ENCODE measurements at regions not wholly inside any gene's neighbourhood (a gene's known extent, or its start where the extent isn't known, plus 50 kb on each side); places are given as distances from the start of the nearest gene placed in this dataset.
"Not testable (repeated sequence)": the region's sequence is repeated elsewhere in the genome, so short reads cannot be mapped to it uniquely, and the experiment has no call there.

DNA sequence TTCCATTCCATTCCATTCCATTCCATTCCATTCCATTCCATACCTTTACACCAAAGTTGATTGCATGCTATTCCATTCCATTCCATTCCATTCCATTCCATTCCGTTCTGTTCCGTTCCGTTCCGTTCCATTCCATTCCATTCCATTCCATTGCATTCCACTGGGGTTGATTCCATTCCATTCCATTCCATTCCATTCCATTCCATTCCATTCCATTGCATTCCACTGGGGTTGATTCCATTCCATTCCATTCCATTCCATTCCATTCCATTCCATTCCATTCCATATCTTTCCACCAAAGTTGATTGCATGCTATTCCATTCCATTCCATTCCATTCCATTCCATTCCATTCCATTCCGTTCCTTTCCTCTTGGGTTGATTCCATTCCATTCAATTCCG, 151.9 kb downstream of the CWH43 start:
- DNase-seq (ENCODE audit: low spot score); H3K4me2 ChIP-seq (ENCODE audit: low read depth, low read length); H2AFZ ChIP-seq (ENCODE audit: low read length); CTCF ChIA-PET (ENCODE audit: low intra/inter-chr PET ratio, low total read pairs); H4K20me1 ChIP-seq (ENCODE audit: insufficient read depth, low read length); H3K27me3 ChIP-seq (ENCODE audit: control insufficient read depth in 1 of 2, insufficient read depth in 2 of 2, low read length in 2 of 2); H3K4me3 ChIP-seq (replicated peaks in 1 of 3; ENCODE audit: insufficient read depth in 1 of 3, low read depth in 2 of 3, low read length in 3 of 3); intact Hi-C loops (cut with micrococcal nuclease; ENCODE audit: unreplicated experiment); ATAC-seq; BruUV-seq (replicated peaks); POLR2A ChIA-PET; H3K36me3 ChIP-seq (replicated peaks in 1 of 2; ENCODE audit: control insufficient read depth in 1 of 2, insufficient read depth in 2 of 2, low read length in 2 of 2); H3K9ac ChIP-seq (ENCODE audit: insufficient read depth, low read depth, low read length); H3K79me2 ChIP-seq (ENCODE audit: insufficient read depth, low read length); H3K27ac ChIP-seq (ENCODE audit: extremely low read length, insufficient read depth, low read length); H3K4me1 ChIP-seq (ENCODE audit: insufficient read depth, low read length); FAIRE-seq; in situ Hi-C loops (cut with HindIII; ENCODE audit: extremely low pct_ligation_motif_present, low pct_unique_long_range_greater_than_20kb): not testable (repeated sequence)
- H3K9me3 ChIP-seq (ENCODE audit: low read length), result peaks cover 13% of the 10 kb centered on the region
- 23% methylated on average over 6 of the region's 6 CpGs for WGBS (ENCODE audit: low lambda C conversion rate)

DNA sequence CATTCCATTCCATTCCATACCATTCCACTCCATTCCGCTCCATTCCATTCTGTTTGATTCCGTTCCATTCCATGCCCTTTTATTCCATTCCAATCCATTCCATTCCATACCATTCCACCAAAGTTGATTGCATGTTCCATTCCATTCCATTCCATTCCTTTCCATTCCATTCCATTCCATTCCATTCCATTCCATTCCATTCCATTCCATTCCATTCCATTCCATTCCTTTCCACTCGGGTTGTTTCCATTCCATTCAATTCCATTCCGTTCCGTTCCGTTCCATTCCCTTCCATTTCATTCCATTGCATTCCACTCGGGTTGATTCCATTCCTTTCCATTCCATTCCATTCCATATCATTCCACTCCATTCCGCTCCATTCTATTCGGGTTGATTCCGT, 152.7 kb downstream of the CWH43 start:
- H2AFZ ChIP-seq (ENCODE audit: low read length); BruUV-seq (replicated peaks); POLR2A ChIA-PET; H3K4me2 ChIP-seq (ENCODE audit: low read depth, low read length); H3K4me3 ChIP-seq (replicated peaks in 1 of 3; ENCODE audit: insufficient read depth in 1 of 3, low read depth in 2 of 3, low read length in 3 of 3); intact Hi-C loops (cut with micrococcal nuclease; ENCODE audit: unreplicated experiment); H3K36me3 ChIP-seq (replicated peaks in 1 of 2; ENCODE audit: control insufficient read depth in 1 of 2, insufficient read depth in 2 of 2, low read length in 2 of 2); H4K20me1 ChIP-seq (ENCODE audit: insufficient read depth, low read length); DNase-seq (ENCODE audit: low spot score); H3K79me2 ChIP-seq (ENCODE audit: insufficient read depth, low read length); FAIRE-seq; H3K4me1 ChIP-seq (ENCODE audit: insufficient read depth, low read length); in situ Hi-C loops (cut with HindIII; ENCODE audit: extremely low pct_ligation_motif_present, low pct_unique_long_range_greater_than_20kb); ATAC-seq; H3K27me3 ChIP-seq (ENCODE audit: control insufficient read depth in 1 of 2, insufficient read depth in 2 of 2, low read length in 2 of 2); H3K9ac ChIP-seq (ENCODE audit: insufficient read depth, low read depth, low read length); CTCF ChIA-PET (ENCODE audit: low intra/inter-chr PET ratio, low total read pairs); H3K27ac ChIP-seq (ENCODE audit: extremely low read length, insufficient read depth, low read length): not testable (repeated sequence)
- peaks cover 19% of the 10 kb centered on the region for H3K9me3 ChIP-seq (ENCODE audit: low read length)
- 9% methylated on average over 8 of the region's 10 CpGs for WGBS (ENCODE audit: low lambda C conversion rate)

DNA sequence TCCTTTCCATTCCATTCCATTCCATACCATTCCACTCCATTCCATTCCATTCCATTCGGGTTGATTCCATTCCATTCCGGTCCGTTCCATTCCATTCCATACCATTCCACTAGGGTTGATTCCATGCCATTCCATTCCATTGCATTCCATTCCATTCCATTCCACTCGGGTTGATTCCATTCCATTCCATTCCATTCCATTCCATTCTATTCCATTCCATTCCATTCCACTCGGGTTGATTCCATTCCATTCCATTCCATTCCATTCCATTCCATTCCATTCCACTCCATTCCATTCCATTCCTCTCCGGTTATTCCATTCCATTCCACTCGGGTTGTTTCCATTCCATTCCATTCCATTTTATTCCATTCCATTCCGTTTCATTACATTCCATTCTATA, 153.4 kb downstream of the CWH43 start:
- H3K4me2 ChIP-seq (ENCODE audit: low read depth, low read length); DNase-seq (ENCODE audit: low spot score); H3K27ac ChIP-seq (ENCODE audit: extremely low read length, insufficient read depth, low read length); POLR2A ChIA-PET; CTCF ChIA-PET (ENCODE audit: low intra/inter-chr PET ratio, low total read pairs); H3K4me1 ChIP-seq (ENCODE audit: insufficient read depth, low read length); intact Hi-C loops (cut with micrococcal nuclease; ENCODE audit: unreplicated experiment); H3K4me3 ChIP-seq (replicated peaks in 1 of 3; ENCODE audit: insufficient read depth in 1 of 3, low read depth in 2 of 3, low read length in 3 of 3); H3K36me3 ChIP-seq (replicated peaks in 1 of 2; ENCODE audit: control insufficient read depth in 1 of 2, insufficient read depth in 2 of 2, low read length in 2 of 2); H3K9ac ChIP-seq (ENCODE audit: insufficient read depth, low read depth, low read length); H2AFZ ChIP-seq (ENCODE audit: low read length); H3K79me2 ChIP-seq (ENCODE audit: insufficient read depth, low read length); H3K27me3 ChIP-seq (ENCODE audit: control insufficient read depth in 1 of 2, insufficient read depth in 2 of 2, low read length in 2 of 2); in situ Hi-C loops (cut with HindIII; ENCODE audit: extremely low pct_ligation_motif_present, low pct_unique_long_range_greater_than_20kb); H4K20me1 ChIP-seq (ENCODE audit: insufficient read depth, low read length); FAIRE-seq; BruUV-seq (replicated peaks): not testable (repeated sequence)
- peak; percentile 77 for ATAC-seq
- H3K9me3 ChIP-seq (ENCODE audit: low read length), result peaks cover 20% of the 10 kb centered on the region
- 6% methylated on average over 8 of the region's 8 CpGs for WGBS (ENCODE audit: low lambda C conversion rate)

DNA sequence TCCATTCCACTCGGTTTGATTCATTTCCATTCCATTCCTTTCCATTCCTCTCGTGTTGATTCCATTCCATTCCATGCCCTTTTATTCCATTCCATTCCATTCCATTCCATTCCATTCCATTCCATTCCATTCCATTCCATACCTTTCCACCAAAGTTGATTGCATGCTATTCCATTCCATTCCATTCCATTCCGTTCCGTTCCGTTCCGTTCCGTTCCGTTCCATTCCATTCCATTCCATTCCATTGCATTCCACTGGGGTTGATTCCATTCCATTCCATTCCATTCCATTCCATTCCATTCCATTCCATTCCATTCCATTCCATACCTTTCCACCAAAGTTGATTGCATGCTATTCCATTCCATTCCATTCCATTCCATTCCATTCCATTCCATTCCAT, 154.3 kb downstream of the CWH43 start:
- H3K27me3 ChIP-seq (ENCODE audit: control insufficient read depth in 1 of 2, insufficient read depth in 2 of 2, low read length in 2 of 2); H3K79me2 ChIP-seq (ENCODE audit: insufficient read depth, low read length); H4K20me1 ChIP-seq (ENCODE audit: insufficient read depth, low read length); BruUV-seq (replicated peaks); ATAC-seq; H3K36me3 ChIP-seq (replicated peaks in 1 of 2; ENCODE audit: control insufficient read depth in 1 of 2, insufficient read depth in 2 of 2, low read length in 2 of 2); in situ Hi-C loops (cut with HindIII; ENCODE audit: extremely low pct_ligation_motif_present, low pct_unique_long_range_greater_than_20kb); H2AFZ ChIP-seq (ENCODE audit: low read length); POLR2A ChIA-PET; H3K4me2 ChIP-seq (ENCODE audit: low read depth, low read length); H3K27ac ChIP-seq (ENCODE audit: extremely low read length, insufficient read depth, low read length); H3K9ac ChIP-seq (ENCODE audit: insufficient read depth, low read depth, low read length); H3K4me1 ChIP-seq (ENCODE audit: insufficient read depth, low read length); intact Hi-C loops (cut with micrococcal nuclease; ENCODE audit: unreplicated experiment); DNase-seq (ENCODE audit: low spot score); CTCF ChIA-PET (ENCODE audit: low intra/inter-chr PET ratio, low total read pairs); H3K4me3 ChIP-seq (replicated peaks in 1 of 3; ENCODE audit: insufficient read depth in 1 of 3, low read depth in 2 of 3, low read length in 3 of 3); FAIRE-seq: not testable (repeated sequence)
- 3% methylated on average over 7 of the region's 8 CpGs for WGBS (ENCODE audit: low lambda C conversion rate)
- H3K9me3 ChIP-seq (ENCODE audit: low read length), result peaks cover 25% of the 10 kb centered on the region
